ENCODE measurements at regions not wholly inside any gene's neighbourhood (a gene's known extent, or its start where the extent isn't known, plus 50 kb on each side); places are given as distances from the start of the nearest gene placed in this dataset.

DNA sequence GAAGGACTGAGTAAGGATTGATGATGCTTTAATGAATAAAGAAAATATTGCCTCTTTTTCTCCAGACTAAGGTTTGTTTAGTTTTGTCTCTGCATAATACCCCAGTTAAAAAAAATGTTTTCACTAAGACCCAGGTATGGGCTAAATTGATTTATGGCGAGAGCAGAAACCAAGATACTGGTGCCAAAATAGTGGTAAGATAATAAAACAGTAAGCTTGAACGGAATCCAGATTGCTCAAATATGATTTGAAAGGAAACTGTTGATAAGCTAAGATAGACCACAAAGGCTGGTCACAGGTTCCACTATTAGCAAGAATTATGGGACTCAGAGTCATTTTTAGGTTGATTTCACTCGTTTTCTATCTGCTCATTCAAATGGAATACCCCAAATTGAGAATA is 831.2 kb downstream of the EPHA7 start:
- no peak for DNase-seq

DNA sequence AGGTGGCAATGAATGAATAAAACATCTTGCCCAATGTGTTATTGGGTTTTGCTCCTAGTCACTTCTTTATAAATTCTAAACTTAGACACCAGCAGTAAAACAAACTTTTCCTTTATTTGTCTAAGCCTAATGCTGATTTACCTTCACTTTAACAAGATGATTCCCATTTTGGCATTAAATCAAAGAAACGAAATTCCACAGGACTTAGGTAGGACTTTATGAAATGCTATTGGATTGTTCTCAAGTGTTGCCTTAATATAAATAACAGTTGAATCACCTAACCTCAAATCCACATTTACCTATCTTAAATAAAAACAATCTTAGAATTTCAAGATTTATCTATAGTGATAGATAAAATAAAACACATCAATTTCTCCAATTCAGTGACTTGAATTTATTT is 831.8 kb downstream of the EPHA7 start:
- no peak for DNase-seq

DNA sequence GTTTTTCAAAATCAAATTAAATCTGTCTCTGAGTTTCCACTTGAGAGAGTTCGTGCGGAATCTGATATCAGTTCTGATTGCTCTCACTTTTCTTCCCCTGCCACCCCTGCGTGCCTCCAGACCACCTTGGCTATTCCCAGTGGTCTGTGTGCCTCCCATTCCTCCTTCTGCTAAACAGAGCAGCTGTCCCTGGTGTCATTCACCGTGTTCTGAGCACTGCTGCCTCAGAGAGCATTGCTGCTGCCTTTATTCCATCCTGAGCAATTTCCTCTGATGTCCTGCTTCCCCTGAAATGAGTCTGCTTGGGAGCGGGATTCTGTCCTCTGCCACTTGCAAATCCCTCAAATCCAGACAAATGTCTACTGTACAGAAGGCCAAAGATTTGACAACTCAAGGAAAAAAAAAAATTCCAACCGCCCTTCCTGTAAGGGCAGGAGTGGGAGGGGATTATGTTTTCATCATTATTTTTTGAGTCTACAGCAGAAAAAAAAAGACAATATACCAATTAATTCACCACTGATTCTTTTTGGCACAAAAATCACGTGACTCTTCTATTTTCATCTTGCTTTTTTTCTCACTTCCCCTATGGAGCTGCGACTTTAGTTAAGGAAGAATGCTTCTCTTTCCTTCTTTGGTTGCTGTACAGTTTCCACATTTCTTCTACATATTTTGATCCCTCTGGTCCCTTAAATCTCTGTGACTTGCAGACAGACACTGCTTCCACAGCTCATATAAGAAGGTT is 833.0 kb downstream of the EPHA7 start:
- no peak for DNase-seq

DNA sequence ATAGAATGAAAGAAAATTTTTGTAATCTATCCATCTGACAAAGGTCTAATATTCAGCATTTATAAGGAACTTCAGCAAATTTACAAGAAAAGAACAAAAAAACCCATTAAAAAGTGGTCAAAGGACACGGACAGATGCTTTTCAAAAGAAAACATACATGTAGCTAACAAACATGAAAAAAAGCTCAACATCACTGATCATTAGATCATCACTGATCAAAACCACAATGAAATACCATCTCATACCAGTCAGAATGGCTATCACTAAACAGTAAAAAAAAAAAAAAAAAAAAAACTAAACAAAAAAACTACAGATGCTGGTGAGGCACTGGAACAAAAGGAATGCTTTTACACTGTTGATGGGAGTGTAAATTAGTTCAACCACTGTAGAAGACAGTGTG is 837.1 kb downstream of the EPHA7 start:
- DNase-seq, result no peak

DNA sequence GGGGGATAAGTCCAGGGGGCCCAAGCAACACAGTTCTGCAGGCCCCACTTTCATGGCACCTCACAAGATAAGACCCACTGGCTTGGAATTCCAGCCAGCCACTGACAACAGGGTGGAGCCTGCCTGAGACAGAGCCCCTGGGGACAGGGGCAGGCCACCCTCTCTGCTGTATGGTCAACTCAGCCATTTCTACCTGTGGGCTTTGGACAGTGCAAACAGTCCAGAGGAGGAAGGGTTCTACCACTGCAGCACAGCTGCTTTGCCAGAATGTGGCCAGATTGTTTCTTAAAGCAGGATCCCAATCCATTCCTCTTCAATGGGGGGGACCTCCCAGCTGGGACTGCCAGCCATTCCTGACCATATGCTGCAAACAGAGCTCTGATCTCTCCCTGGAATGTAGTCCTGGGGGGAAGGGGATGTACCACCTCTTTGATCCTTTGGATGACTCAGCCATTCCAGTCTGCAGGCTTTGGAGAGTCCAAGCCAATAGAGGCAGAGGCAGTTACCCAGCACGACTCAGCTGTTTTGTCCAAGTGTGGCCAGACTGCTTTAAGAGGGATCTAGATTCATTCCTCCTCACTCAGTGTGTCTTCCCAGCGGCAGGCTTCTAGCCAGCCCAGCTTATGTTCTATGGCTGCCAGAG is 842.2 kb downstream of the EPHA7 start:
- DNase-seq, result no peak

DNA sequence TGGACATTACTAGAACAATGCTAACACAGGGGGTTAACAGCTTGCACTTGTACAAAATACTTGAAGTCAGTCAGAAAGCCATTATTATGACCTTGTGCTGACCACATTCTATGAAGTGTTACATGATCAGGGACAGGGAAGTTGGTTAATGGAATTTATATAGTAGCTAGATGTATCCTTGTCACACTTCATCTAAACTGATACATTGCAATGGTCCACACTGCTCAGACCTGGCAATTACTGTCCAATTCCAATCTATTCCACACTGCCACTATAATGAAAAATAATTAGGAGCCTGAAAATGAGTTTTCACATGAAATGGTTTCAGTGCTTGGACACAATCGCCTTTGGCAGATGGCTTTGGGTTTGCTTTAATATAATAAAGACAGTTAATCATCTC is 850.8 kb downstream of the EPHA7 start:
- no peak for DNase-seq

DNA sequence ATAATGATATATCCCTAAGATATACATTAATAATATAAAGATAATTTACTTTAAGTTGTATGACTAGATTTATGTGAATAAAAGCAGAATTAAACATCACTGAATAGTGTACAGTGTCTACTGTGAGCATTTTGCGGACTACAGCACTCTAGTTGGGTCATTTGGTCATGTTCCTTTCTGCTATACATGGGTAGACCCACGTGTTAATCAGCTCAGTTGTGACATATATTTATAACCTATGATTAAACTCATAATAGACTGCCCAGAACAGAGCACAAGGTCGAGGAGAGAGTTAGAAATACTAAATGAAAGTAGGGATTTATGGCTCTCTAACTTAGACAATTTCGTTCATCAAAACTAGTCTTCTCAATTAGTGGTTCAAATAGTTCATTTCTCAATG is 852.7 kb downstream of the EPHA7 start:
- DNase-seq, result no peak

DNA sequence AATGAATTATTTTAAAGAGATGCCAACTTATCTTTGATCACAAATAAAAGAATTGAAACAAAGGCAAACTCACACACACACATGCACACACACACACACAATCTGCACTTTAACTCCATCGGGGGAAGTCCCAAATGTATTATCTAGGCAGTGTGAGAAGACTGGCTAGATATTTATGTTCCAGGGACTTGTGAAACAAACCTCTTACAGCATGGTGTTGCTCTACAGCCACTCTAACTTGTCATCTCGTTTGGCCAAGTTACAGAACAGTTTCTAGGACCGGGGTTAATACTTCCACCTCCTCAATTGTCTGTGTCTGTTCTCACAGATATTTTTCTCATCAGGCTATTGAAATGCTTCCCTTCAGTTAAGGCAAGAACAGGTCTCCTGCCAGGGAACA is 855.0 kb downstream of the EPHA7 start:
- DNase-seq, result no peak

DNA sequence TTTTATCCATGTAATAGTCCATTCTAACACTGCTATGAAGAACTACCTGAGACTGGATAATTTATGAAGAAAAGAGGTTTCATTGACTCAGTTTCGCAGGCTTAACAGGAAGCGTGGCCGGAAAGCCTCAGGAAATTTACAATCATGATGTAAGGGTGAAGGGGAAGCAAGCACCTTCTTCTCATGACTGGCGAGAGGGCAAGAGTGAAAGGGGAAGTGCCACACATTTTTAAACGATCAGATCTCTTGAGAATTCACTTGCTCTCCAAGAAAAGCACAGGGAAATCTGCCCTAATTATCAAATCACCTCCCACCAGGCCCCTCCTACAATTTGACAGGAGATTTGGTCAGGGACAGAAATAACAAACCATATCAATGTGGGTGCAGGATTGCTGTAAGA is 859.7 kb downstream of the EPHA7 start:
- DNase-seq, result no peak

DNA sequence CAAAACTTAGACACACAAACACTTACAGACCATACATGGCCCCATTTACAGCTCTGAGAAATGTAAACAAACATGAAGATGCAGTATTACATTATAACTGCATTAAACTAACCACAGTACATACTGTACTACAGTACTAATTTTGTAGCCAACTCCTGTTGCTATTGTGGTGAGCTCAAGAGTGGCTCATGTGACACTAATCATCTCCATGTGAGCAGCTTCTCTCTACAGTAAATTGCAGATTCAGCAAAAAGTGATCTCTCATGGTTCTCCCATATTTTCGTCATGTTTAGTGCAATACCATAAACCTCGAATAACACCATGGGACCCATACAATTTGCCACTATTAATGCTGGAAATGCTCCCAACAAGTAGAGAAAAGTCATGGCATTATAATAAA is 860.4 kb downstream of the EPHA7 start:
- DNase-seq, result no peak

DNA sequence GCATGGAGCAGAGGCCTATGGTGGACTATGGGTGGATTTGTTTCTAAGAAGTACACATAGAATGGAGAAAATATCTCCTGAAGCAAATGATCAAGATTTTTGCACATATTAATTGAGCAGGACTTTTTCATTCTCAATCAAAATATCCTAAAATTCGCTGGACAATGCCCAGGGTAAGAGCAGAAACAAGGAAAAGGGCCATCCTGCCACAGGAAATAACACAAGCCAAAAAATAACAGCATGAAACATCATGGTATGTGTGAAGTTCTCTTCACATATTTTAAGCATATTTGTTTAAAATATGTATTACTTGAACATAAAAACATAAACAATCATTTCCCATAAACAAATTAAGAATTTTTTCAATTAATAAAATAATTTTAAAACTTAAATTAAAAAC is 868.9 kb downstream of the EPHA7 start:
- no peak for DNase-seq

DNA sequence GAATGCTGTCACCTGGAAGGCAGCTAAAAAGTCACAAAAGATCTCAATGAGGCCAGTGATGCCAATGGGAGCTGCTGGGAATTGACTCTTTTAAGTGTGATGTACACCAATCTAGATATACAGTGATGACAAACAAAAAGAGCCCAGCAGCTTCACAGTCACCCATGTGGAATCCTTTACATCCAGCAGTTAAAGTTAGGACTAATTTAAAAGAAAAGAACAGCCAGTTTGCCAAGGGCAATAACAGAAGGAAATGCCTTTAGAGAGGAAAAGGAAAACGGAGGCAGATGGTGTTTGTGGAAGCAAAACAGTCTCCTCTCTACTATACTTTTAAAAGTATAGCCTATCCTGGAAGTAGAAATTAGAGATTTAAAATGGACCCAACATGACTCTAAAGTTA is 873.5 kb downstream of the EPHA7 start:
- no peak for DNase-seq

DNA sequence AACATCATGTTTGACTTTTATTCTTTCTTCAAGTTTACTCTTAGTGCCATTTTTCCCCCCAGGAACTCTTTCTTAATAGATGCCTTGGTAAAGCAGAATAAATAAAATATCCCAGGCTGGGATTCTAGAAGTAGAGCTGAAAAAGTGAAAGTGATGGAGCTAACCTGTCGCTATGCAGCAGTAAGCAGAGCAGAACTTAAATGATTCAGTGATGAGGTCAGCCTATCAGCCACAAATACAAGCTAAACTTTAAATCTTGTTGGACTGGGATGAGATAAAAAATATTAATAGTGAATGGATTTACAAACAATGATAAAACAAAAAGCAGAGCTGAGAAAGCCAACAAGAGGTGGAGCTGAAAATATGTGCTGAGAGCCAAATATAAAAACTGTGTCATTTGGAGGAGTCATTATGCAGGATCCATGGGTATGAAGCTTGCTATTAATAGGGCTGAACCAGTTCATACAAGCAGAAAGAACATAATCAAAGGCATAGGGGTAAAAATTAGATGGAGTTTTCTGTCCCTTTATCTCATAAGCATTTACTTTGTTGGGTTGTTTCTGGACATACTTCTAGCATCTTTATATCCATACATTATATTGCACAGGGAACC is 877.8 kb downstream of the EPHA7 start:
- DNase-seq, result no peak

DNA sequence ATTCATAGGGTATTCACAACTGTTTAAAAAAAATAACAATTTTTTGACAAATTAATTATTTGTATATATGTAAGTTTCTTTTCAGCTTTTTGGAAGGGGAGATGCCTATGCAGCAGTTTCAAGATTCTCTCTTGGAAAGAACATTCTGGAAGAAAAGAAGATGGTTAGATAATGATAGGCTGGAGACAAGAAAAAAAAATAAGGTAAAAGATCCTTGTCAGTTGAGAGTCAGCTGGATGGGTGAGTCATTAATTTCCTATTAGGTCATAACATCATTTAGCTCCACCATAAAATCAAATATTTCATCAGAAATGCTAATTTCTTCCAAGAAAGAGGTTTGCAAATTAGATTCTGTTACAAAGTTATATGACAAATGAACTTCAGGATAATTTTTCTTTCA is 880.4 kb downstream of the EPHA7 start:
- no peak for DNase-seq

DNA sequence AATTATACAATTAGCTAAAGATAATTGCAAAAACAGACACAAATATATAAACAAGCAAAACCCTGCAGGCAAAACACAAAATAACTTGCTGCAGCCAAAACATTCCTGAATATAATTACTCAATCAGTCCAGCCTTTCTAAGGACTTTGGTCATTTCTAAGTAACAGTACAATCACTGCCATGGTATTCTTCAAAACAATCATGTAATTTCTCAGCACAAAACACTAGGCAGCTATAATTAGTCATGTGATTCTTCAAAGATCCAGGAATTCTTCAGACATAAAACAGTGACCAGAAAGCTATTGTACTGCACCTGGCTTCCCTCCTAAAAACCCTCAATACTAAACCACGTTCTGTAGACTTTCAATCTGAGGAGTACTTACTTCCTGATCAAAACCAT is 881.1 kb downstream of the EPHA7 start:
- DNase-seq, result no peak

DNA sequence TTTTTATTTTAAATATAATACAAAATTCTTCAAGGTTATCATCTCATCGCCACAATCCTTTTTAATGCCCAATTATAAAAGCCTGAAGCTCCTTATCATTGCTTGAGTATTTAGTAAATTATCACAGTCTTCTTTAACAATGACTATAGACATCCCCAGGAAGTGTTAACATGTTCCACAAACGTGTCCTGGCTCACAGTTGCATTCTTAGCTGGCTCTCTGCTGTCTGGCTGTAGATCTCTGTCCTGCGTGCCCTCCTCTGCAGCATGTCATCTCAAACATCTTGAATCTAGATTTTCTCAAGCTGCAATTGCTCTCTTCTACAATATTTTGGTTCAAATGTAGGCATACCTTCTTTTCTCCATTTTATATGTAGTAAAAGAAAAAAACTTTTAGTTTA is 885.2 kb downstream of the EPHA7 start:
- no peak for DNase-seq

DNA sequence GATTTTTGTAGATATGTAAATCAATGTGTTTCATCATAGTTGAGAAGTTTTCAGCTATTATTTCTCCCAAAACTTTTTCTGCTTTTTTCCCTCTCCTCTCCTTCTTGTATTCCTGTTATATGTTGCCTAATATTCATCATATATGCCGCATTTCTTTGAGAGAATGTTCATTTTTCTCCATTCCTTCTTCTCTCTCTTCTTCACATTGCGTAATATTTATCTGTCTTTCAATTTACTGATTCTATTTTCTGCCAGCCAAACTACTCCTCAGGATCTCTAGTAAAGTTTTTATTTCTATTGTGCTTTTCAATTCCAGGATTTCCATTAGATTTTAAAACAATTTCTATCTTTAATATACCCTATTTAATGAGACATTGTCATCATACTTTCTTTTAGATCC is 896.8 kb downstream of the EPHA7 start:
- DNase-seq, result no peak

DNA sequence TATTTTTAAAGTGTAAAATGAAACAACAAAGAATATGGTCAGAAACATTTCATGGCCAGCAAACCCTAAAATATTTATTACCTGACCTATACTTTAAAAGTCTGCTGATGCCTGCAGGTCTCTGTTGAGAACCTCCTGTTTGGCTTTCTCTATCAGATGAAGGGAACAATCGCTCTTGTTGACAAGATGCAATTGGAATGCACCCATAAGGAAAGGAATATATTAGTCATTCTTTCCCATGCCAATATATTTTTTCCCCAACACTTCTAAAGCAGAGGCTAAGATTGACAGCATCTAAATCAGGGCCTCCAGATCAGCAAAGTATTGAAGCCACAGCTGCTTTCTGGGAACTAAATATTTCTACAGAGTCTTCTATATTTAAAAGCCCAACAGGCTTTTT is 897.8 kb downstream of the EPHA7 start:
- no peak for DNase-seq

DNA sequence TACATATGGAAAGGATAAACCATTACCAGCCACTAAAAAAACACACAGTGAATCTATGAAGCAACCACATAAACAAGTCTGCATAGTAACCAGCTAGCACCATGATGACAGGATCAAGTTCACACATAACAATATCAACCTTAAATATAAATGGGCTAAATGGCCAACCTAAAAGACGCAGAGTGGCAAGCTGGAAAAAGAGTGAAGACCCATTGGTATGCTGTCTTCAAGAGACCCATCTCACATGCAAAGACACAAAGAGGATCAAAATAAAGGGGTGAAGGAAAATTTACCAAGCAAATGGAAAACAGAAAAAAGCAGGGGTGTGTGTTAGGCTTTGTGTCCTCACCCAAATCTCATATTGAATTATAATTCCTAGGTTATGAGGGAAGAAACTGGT is 909.2 kb downstream of the EPHA7 start:
- no peak for DNase-seq

DNA sequence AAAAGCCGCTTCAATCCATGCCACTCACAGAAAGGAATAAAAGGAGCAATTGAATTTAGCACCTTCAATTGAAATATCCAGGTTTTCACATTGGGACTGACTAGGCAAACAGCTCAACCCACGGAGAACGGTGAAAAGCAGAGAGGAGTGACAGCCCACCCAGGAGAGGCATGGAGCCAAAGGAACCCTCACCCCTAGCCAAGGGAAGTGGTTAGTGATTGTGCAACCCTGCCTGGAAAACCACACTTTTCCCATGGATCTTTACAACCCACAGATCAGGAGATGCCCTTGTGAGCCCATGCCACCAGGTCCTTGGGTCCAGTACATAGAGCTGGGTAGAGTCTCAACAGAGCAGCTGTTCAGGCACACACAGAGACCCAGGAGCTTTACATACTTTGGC is 911.8 kb downstream of the EPHA7 start:
- no peak for DNase-seq

DNA sequence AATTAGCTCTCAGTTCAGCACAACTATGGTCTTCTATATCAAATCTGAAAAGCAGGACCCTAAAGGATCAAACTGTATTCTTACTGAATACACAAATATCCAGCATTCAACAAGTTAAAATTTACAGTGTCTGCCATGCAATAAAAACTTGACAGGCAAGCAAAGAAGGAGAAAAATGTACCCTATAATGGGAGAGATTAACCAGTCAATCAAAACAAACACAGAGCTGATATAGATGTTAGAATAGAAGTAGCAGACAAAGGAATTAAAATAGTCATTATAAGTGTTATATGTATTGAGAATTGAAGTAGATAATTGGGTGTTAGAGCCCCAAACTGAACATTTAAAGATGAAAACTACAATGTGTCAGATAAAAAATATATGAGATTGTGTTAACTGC is 914.9 kb downstream of the EPHA7 start:
- no peak for DNase-seq

DNA sequence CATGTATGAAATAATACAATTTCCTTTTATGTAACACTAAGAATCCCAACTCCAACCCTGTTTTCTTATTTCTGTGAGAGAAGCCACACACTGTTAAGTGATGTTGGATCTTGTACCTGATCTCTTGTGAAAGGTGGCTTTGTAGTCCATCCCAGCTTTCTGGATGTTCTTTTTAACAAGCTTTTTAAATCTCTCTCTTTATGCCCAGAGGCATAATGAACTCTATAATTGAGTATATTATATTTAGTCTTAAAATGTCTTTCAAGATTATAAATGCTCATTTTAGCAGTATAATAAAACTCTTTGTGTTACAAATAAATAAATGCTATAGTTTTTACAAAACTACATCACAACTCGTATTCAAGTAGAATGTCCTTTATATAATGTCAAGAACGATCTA is 922.1 kb downstream of the EPHA7 start:
- DNase-seq, result no peak

DNA sequence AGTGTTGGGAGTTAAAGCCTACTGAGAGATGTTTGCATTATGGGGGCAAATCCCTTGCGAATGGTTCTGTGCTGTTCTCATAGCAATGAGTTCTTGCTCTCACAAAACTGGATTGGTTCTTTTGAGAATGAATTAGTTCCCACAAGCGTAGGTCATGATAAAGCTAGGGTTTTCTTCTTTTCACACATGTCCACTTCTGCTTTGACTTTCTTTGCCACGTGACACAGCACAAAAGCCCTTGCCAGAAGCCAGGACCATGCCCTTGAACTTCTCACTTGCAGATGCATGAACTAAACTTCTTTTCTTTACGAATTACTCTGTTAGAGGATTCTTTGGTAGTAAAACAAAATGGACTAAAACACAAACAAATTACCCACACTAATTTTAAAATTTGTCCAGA is 922.8 kb downstream of the EPHA7 start:
- no peak for DNase-seq

DNA sequence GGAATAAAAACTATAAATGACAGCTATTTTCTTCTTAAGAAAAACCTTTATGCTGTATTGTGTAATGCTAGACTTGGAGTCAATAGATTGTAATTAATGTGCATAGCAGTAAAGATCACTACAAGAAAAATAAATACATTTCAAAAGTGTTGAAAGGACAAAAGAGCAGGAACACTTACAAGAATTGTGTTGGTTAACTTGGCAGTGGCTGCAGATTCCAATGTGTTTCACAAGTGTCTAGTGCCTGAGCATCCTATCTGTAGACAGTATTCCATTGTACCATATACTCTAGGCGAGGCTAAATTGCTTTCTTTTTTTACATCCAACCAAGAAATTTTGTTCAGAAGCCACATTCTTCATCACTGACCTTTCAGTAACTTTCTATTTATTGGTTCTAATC is 924.1 kb downstream of the EPHA7 start:
- DNase-seq, result no peak

DNA sequence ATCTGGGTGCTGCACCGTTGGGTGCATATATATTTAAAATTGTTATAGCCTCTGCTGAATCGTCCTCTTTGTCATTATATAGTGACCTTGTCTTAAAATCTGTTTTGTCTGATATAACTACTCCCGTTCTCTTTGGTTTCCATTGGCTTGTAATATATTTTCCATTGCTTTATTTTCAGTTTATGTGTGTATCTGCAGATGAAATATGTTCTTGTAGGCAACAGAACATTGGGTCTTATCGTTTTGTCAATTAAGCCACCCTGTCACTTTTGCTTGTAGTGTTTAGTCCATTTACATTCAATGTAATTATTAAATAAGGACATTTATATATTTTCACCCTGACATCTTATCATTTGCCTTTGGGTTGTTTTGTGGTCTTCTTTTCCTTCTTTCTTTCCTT is 933.9 kb downstream of the EPHA7 start:
- no peak for DNase-seq

Measured in NCI-H774 (cell line).